Mammary epithelial cell (primary cell): ENCODE measurements at regions not wholly inside any gene's neighbourhood (a gene's known extent, or its start where the extent isn't known, plus 50 kb on each side); places are given as distances from the start of the nearest gene placed in this dataset.

Experiments used
- EZH2 ChIP-seq: IDR thresholded peaks from 2 replicates; pipeline ENCODE4 v1.6.1; 2012; ENCODE audit warnings: low read length, inconsistent platforms, borderline replicate concordance
- TF ChIP-seq, protein P1 (sequence below), 2 donors: IDR thresholded peaks in 1 of 2; conservative IDR thresholded peaks in 1 of 2; 2 replicates each; pipeline ENCODE4 v1.5.1; 2011 to 2012; ENCODE audit warnings: inconsistent platforms in 2 of 2, low read length in 2 of 2, mild to moderate bottlenecking in 2 of 2, control low read depth in 1 of 2, low read depth in 1 of 2; ENCODE audit not compliant: insufficient read depth in 1 of 2; ENCODE audit errors: extremely low read depth in 1 of 2

DNA sequence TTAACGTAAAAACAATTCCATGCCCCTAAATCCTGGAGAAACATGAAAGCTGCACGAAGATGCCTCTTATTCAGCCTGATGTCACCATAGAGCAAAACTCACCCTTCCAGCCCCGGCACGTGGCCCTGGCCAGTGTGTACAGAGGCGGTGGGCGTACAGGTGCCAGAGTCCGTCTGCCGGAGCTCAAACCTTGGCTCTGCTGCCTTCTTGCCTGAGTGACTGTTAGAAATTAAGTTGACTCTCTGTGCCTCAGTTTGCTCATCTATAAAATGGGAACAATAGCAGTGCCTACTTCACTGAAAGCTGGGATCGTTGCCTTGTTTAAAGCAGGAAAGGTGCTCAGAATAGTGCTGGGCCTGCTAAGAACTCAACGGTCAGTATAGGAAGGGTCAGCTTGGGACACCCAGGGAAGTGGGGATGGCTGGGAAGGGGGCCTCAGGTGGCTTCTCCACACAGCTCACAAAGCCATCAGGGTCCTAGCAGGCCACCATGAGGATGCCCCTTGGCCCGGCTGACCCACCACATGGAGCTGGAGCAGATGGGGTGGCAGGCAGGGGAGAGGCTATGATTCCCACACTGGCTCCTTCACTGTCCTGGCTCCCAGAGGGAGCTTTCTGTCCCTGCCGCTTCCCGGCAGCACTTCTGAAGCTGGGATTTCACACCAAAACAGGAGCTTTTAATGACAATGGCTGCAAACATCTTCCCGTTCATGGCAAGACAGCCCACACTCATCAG, 237.2 kb downstream of the NPHP4 start:
- TF ChIP-seq, protein P1, sequence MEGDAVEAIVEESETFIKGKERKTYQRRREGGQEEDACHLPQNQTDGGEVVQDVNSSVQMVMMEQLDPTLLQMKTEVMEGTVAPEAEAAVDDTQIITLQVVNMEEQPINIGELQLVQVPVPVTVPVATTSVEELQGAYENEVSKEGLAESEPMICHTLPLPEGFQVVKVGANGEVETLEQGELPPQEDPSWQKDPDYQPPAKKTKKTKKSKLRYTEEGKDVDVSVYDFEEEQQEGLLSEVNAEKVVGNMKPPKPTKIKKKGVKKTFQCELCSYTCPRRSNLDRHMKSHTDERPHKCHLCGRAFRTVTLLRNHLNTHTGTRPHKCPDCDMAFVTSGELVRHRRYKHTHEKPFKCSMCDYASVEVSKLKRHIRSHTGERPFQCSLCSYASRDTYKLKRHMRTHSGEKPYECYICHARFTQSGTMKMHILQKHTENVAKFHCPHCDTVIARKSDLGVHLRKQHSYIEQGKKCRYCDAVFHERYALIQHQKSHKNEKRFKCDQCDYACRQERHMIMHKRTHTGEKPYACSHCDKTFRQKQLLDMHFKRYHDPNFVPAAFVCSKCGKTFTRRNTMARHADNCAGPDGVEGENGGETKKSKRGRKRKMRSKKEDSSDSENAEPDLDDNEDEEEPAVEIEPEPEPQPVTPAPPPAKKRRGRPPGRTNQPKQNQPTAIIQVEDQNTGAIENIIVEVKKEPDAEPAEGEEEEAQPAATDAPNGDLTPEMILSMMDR (conservative IDR thresholded peaks at IDR 0.05 in 1 of 2, IDR thresholded peaks at IDR 0.05 in 1 of 2; ENCODE audit: extremely low read depth in 1 of 2, insufficient read depth in 1 of 2, low read depth in 1 of 2, low read length in 2 of 2): no peak
- TF ChIP-seq EZH2: no peak
